ENCODE measurements at regions not wholly inside any gene's neighbourhood (a gene's known extent, or its start where the extent isn't known, plus 50 kb on each side); places are given as distances from the start of the nearest gene placed in this dataset.

DNA sequence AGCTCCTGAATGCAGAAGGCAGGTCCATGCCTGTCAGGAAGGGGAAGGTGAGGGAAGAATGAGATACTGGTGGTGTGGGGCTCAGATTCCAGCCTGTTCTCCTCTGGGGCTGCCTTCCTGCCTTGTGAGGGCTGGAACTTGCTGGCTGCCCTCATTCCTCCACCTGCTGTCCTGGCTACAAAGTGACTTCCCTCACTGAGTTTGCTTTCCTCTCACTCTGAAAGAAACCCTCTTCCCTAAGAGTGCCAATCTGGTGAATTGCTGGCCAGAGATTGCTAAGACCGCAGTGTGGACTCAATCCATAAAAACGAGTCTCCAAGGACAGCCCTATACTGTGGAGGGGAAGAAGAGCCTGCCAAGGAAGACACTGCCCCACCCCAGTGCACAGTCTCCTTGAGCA is 664.4 kb upstream of the HS6ST1 start:
- no peak for DNase-seq (ENCODE audit: low read depth)

DNA sequence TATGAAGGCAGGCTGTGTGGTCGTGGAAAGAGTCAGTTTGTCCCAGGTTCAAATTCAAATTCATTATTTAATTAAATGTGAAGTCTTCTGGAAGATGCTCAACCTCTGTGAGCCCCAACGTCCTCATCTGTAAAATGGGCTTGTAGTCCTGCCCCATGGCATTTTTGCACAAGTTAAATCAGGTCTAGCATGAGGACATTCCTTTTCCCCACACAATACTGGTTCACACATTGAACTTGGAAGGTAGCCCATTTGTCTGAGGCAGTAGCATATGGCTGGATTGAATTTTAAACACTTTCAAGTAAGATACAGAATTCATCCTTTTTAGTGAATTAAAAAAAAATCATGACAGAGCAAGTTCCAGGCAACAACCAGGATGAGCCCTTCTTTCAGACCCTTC is 665.4 kb upstream of the HS6ST1 start:
- DNase-seq (ENCODE audit: low read depth) = no peak

DNA sequence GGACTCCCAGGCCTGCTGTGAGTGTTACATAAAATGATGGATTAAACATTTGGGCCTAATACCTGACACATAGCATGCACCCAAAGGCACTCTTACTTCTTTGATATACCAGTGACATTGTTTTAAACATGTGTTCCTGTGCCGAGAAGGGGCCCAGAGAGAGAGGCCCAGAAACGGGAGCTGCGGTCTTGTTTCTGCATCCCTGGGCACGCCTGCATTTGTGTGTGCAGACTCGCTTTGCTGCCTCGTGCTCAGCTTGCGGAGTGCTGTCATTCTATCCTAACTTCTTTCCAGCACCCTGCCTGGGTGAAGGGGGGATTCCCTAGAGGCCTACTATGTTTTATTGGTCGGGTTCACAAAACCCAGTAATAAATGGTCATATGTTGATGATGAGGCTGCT is 666.2 kb upstream of the HS6ST1 start:
- DNase-seq (ENCODE audit: low read depth) = no peak

DNA sequence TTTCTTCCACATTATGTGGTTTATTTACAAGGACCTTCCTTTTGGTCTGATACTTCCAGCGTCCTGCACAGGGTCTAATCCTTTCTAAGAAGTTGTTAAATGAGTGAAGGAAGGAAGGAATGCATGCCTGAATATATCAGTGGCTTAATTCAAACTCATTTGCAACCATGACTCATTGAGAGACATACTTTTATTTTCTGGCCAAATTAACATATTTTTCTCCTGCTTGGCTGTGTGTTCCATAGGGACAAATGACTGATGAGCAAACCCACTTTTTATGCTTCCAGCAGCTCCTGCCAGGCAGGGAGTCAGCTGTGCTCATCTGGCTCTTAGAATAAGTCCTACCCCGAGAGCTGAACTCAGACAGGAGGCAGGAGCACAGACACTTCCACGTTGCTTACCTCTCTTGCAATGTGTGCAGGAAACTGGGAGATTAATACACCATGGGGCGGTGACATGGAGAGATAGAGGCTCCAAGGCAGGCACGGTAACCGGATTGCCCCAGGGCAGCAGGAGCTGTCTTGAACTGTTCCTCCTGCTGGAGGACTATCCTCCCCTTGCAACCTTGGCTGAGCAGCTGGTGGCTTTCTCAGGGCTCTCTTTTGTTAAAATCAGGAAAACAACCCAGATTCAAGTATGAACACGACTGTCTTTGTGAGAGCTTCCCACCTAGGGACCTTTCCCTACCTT is 667.5 kb upstream of the HS6ST1 start:
- no peak for DNase-seq (ENCODE audit: low read depth)

DNA sequence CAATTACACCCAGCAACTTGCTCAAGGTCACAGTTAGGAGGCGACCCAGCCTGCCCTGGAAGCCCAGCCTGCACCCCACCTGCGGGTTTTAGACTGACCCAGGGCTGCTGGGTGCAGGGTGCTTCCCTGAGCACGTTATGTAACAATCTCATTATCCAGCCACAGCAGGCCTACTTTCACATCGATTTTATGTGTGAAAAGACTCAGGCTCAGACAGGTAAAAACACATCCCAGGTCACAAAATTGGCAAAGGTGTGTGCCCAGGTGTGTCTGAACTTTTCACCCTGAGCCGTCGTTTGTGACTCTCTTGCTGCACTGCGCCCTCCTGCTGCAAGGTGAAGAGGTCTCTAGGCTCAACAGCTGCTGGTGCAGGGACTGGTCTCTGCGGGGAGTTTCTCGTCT is 668.2 kb upstream of the HS6ST1 start:
- no peak for DNase-seq (ENCODE audit: low read depth)

DNA sequence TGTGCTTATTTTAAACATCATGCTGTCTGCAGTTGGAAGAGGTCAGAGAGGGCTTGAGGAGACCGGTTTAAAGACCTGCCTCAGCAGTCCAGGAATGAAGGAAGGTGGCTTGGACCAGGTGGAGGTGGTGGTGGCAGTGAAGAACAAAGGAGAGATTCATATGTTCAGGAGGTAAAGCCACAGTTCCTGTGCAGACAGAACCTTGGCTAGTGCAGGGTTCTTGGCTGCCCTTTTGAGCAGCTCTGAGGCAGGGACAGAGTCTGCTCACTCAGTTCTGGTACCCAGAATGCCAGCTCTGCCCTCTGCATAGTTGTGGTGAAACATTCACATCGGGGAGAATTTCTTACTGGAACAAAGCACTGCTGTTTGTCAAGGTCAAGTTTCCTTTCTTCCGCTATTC is 669.7 kb upstream of the HS6ST1 start:
- DNase-seq (ENCODE audit: low read depth) = no peak

DNA sequence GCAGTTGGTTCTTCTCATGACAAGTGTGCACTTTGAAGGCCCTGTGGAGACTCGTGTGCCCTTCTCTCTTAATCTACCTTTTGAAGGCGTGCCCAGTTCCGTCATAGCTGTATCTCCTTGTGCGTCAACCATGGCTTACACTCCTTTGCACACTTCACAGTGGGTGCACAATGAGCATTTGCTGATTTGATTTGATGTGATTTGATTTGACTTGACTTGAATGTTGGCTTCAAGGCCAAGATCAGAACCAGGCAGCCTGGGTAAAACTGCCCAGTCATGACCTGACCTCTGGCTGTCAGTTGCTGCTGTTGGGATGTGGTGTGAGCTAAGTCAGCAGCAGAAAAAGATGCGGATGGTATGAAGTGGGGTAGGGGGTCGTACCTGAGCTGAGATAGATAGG is 670.3 kb upstream of the HS6ST1 start:
- DNase-seq (ENCODE audit: low read depth) = no peak

DNA sequence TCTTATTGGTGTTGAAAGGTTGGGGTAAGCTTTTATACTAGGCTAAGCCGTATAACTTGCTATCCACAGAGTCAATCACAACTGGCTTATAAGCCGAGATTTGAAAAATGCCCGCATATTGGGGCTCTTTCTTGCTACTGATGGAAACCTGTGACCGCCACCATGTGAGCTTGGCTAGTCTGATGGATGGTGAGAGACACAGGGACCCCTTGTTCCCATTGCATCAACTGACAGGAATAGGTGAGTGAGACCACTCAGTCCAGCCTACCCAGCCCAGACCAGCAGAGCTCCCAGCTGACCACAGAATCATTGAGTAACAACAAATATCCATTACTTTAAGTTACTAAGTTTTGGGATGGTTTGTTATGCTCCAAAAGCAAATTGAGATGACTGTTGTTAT is 676.4 kb upstream of the HS6ST1 start:
- DNase-seq (ENCODE audit: low read depth) = no peak

DNA sequence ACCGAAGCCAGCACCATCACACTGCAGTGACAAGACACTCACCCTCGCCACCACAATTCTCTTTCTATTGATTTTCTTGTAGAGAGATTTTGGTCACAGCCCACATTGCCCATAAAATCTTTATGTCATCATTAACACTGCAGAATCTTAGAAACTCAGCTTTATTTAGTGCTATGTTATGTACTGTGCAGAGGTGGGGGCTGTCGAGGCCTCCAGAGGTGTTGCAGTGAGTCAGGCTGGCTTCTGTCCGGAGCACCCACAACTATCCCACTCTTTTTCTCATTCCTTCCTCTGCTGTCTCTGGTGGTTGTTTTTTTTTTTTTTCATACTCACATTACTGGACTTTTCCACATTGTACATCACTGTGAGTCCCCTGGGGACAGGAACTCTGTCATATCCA is 677.4 kb upstream of the HS6ST1 start:
- no peak for DNase-seq (ENCODE audit: low read depth)

DNA sequence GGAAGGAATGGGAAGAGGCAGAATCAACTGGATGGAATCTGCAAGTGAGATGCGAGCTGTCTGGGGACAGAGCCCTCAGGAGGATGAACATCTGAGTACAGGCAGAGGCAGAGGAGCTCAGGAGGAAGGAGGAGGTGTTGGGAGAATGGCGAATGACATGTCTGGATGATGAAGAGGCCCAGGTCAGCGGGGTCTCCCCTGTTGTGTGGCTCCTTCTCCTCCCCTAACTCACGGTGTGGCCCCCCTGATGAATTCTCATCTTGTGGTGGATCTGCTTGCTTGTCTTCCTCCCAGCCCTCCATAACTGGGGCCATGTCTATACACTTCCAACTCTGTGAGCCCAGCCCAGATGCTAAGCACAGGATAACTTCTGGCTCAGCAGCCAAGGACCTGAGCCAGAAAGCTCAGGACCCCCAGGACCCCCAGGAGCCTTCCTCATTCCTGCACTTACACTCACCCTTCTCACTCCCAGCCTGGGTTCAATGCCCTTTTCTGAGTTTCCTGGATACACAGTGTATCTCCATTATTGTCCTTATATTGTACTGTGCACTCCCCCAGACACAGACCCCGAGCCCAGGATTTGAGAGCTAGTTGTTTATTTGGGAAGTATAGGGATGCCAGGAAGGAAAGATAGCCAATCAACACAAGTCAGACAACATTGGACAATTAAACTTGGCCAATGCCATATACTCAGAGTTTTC is 678.6 kb upstream of the HS6ST1 start:
- no peak for DNase-seq (ENCODE audit: low read depth)

DNA sequence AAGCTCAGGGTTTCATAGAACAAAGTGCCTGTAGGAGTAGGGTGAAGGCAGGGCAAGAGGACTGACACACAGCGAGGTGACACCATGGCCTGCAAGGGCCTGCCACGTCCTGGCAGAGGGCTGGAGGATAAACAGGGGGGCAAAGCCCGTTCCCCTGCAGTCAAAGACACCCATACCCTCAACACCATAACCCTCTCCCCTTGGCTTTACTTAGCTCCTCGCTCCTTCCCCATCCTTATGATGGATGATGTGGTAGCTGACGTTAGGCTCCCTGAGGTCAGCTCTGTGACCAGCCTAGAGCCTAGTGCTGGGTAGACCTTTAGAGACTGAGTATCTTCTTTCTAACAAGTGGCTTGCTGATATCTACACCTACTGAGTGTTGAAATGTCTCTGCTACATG is 683.3 kb upstream of the HS6ST1 start:
- DNase-seq (ENCODE audit: low read depth) = no peak

DNA sequence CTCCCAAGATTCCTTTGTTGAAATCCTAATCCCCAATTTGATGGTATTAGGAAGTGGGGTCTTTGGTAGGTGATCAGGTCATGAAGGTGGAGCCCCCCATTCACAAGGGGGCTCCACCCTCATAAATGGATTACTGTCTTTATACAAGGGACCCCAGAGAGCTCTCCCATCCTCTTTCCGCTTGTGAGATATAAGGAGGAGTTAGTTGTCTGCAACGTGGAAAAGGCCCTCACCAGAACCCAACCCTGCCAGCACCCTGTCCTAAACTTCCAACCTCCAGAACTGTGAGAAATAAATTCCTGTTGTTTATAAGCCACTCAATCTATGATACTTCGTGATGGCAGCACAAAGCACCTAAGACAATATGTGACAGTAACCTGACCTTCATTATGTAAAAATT is 684.1 kb upstream of the HS6ST1 start:
- no peak for DNase-seq (ENCODE audit: low read depth)

DNA sequence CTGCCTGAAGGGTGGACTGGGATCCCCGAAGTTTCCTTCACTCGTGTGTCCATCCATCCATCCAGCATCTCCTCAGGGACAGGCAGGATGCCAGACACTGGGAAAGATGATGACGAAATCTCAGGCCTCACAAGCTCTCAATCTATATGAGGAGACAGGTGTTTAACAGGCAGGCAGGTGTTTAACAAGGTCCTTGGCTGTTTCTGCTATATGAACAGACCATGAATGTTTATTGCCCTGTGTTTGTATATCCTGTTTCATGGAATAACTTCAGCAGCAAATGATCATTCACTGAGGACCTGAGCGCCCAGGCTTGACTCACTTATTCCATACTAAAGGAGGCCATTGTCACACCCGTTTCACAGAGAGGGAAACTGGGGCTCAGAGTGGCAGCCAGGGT is 685.8 kb upstream of the HS6ST1 start:
- no peak for DNase-seq (ENCODE audit: low read depth)

DNA sequence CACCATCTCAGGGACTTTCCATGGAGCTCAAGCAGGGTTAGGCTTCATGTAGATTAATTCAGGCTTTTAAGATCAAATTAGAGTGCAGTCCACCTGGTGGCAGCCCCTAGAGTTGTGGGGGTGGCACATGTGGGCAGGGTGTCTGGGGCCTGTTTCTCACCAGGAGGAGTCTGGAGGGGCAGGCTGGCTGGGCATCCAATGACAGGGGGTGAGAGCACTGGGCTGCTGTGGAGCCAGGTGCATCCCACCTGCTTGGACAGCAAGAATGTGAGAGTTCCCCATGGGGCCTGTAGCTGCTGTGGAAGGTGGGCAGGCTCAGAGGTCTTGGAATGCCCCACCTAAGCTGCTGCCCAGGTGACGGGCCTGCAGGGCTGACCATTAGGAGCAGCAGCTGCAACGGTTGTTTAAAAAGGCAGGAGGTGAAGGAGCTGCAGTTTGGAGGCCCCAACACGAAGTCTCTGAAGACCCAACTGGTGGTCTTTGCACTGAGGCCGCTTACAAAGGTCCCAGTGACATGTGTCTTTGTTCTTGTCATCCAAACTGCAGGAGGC is 686.3 kb upstream of the HS6ST1 start:
- DNase-seq (ENCODE audit: low read depth) = no peak

DNA sequence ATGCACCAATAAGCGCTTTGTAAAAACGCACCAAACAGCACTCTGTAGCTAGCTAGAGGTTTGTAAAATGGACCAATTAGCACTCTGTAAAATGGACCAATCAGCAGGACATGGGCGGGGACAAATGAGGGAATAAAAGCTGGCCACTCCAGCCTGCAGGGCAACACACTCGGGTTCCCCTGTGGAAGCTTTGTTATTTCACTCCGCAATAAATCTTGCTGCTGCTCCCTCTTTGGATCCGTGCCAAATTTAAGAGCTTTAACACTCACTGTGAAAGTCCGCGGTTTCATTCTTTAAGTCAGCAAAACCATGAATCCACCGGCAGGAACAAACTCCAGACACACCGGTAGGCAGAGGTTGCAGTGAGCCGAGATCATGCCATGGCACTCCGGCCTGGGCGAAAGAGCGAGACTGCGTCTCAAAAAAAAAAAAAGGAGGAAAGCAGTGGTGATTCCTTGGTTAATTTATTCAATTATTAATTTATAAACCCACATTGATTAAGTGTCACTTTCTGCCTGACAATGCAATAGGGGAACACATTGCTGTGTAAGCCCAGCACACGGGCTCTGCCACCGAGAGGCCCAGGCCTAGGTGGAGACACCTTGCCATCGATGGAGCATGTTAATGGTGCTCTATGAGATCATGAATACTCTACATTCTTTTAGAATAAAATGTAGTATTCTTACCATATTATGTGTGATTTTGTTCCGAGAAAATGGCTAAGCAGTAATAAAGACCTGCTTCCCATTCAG is 687.6 kb upstream of the HS6ST1 start:
- DNase-seq (ENCODE audit: low read depth) = no peak

DNA sequence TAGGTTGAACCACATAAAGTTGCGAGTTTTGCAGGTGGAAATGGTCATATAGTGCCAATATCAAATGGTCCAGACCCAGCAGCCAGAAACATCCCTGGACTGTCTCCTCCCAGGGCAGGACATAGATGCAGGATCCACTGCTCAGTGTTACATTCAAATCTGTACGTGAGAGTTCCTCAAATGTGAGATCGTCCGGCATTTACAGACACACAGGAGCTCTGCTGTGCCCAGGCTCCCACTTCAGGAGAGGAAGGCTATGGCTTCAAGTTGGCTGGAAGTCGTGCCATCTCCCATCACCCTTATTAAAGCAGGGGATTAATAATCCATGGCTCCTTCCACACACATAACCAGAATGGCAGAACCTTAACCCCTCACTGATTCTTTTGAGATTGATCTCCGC is 688.2 kb upstream of the HS6ST1 start:
- DNase-seq (ENCODE audit: low read depth) = no peak

DNA sequence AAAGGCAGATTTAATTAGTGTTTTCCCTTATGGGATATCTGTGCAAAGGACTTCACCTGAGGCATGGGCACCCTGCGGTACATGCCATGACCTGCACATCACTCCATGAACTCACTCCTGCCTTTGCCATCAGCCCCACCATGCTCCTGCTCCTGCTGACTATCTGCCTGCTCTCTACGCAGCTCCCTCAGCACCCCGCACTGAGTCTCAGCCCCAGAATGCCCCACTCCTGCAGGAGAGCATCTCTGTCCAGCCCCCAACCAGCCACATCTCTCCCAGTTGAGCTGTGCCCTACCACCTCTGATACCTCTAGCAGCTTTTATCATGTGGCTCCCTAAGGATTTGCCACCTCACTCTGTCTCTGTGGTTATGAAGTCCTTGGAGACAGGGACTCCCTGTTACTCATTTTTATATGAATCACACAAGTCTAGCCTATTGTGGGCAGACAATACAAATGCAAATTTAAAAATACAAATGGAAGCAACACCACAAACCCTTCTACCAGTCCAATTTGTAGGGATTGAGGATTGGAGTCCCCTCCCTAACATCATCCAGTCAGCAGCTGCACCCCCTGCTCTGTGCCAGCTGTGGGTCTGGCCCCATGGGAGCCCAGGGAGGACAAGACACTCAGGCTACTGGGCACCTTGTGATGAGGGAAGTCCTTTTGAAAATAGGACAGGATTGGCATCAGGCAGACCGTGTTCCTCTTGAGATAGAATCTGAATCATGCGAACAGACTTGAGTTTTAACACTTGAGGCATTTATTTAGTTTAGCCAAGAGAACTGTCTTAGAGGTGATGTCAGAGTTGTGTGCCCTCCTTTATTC is 689.6 kb upstream of the HS6ST1 start:
- DNase-seq (ENCODE audit: low read depth) = no peak

DNA sequence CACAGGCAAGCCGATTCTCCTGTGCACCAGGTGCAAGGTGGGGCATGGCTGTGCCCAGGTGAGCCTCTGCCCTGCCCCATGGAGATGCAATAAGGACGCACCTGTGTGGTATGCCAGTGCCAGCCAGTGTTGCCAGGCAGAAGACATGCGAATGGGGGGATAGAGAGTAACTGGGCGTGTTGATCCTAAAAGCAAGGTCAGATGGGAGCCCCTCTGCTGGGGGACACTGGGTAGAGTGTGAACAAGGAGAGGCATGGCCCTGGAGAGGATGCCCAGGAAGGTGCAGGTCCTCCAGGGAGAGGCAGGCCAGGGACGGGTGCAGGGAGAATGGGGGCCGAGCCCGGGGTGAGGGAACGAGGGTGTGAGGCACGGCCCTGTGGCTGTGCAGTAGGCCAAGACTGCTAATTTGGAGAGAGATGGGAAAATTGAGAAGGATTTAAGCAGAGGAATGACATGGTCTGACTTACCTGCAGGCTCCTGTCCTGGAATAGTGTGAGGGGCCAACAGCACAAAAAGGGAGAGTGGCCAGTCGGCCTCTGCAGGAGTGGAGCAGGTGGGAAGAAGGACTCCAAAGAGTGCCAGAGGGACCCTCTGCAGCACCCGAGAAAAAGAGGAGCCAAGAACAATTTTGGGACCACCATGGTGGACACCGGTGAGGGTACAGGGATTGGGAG is 690.4 kb upstream of the HS6ST1 start:
- DNase-seq (ENCODE audit: low read depth) = no peak

DNA sequence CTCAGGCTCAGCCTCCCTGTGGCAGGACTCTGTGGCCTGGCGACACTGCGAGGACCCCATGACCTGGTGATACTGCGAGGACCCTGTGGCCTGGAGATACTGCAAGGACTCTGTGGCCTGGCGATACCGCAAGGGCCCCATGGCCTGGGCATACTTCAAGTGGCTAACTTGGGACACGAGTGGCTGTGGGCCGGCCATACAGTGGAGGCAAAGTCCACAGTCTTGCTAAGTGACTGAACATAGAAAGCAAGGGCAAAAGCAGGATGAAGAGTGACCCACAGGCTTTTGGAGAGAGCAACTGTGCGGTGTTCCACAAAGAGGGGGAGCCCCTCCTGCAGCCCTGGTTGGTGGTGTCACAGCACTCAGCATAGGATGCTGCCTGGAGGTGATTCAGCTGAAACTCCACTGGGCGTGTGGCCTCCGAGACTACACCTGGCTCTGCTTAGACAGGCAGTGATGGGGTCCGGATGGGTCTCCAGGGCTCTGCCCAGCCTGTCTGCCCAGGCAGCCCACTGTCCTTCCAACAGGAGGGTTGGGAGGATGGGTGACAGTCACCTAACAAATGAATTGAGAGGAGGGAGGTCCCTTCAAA is 691.0 kb upstream of the HS6ST1 start:
- no peak for DNase-seq (ENCODE audit: low read depth)

DNA sequence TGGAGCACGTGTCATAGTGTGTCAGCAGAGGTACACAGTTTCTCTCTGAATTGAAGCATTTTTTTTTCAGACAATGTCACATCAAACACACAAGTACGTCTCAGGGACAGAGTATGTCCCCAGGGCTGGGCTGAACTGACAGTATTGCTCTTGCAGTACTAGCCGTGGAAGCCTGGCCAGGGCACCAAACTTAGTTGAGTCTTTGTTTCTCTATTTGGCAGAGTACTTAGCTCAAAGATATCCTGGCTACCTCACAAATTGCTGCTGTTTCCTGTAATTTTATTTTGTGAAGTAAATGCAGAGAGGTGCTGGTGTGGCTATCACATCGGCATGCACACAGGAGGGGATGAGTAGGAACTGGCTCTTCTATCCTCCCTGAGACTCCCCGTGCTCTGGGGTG is 691.6 kb upstream of the HS6ST1 start:
- DNase-seq (ENCODE audit: low read depth) = no peak

DNA sequence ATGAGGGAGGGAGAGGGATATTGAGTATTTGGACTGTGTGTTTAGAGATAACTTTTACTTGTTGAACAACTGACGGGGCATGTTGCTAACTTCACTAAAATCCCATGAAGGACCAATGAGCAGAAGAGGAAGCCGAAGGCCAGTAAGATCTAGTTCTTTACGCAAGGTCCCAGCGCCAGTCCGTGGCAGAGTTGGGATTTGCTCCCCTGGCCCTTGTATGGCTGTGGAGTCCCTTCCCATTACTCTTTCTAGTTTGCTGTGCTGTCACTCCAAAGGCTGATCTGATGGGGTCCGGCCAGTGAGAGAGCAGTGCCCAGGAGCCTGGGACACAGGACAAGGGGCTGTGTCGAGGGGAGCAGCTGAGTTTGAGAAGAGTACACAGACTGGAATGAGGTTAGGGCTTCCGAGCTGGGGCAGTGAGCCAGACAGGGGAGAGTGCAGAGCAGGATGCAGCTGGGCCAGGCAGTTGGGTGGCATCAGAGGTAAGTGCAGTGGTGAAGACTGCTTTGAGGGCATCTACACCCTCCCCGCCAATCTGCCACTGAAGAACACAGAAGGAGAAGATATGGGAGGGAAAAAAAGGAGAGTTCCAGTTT is 692.9 kb upstream of the HS6ST1 start:
- no peak for DNase-seq (ENCODE audit: low read depth)

Data from GM04504 (cell line).